Effector memory CD8-positive, alpha-beta T cell (primary cell): ENCODE measurements at regions not wholly inside any gene's neighbourhood (a gene's known extent, or its start where the extent isn't known, plus 50 kb on each side); places are given as distances from the start of the nearest gene placed in this dataset.

Experiments used
- ATAC-seq: fragments of 150-1000 bp; cut with Tn5 transposase; replicated peaks from 2 replicates; pipeline ENCODE4 v1.10.0; 2021; ENCODE audit warnings: mild to moderate bottlenecking, moderate library complexity
- DNase-seq, 3 experiments: peaks; one replicate each; pipeline ENCODE4 v3.0.0; 2021
- H3K27ac Mint-ChIP-seq, 2 donors: one replicate each; pipeline ENCODE4 v1.8.0; 2022; ENCODE audit warnings: mild to moderate bottlenecking in 2 of 2, mixed read lengths in 2 of 2, moderate library complexity in 2 of 2
- H3K27me3 Mint-ChIP-seq, 2 donors: one replicate each; pipeline ENCODE4 v1.8.0; 2022; ENCODE audit warnings: mixed read lengths in 2 of 2
- H3K36me3 Mint-ChIP-seq: one replicate; pipeline ENCODE4 v1.8.0; 2022; ENCODE audit warnings: mild to moderate bottlenecking, moderate library complexity, mixed read lengths; ENCODE audit not compliant: insufficient read depth
- H3K4me1 Mint-ChIP-seq, 2 donors: one replicate each; pipeline ENCODE4 v1.8.0; 2022; ENCODE audit warnings: low read depth in 2 of 2, mixed read lengths in 2 of 2
- H3K4me3 Mint-ChIP-seq, 2 donors: one replicate each; pipeline ENCODE4 v1.8.0; 2022; ENCODE audit warnings: mild to moderate bottlenecking in 2 of 2, mixed read lengths in 2 of 2, moderate library complexity in 2 of 2
- H3K9me3 Mint-ChIP-seq, 2 donors: one replicate each; pipeline ENCODE4 v1.8.0; 2022; ENCODE audit warnings: mixed read lengths in 2 of 2

GRCh38 chr6:139923964-139924475 lies 549.6 kb upstream of the CITED2 start:
- H3K4me3 Mint-ChIP-seq, result no peak overlapping the region
- DNase-seq (no peak), ATAC-seq (no peak)
- H3K27me3 Mint-ChIP-seq, result peaks cover 22 to 37% of the 10 kb centered on the region in 2 donors
- no peak overlapping the region for H3K27ac Mint-ChIP-seq
- H3K9me3 Mint-ChIP-seq, result no peaks in the 10 kb centered on the region
- peaks cover 1 to 10% of the 10 kb centered on the region in 2 donors for H3K4me1 Mint-ChIP-seq
- H3K36me3 Mint-ChIP-seq, result no peaks in the 10 kb centered on the region

GRCh38 chr6:139922236-139922635 lies 547.8 kb upstream of the CITED2 start:
- no peak for ATAC-seq
- no peaks in the 10 kb centered on the region for H3K36me3 Mint-ChIP-seq
- H3K4me3 Mint-ChIP-seq, result no peak overlapping the region
- H3K4me1 Mint-ChIP-seq, result peaks cover 1 to 10% of the 10 kb centered on the region in 2 donors
- no peak for DNase-seq
- H3K27me3 Mint-ChIP-seq, result peaks cover 32 to 44% of the 10 kb centered on the region in 2 donors
- H3K9me3 Mint-ChIP-seq, result no peaks in the 10 kb centered on the region
- H3K27ac Mint-ChIP-seq, result no peak overlapping the region

DNA sequence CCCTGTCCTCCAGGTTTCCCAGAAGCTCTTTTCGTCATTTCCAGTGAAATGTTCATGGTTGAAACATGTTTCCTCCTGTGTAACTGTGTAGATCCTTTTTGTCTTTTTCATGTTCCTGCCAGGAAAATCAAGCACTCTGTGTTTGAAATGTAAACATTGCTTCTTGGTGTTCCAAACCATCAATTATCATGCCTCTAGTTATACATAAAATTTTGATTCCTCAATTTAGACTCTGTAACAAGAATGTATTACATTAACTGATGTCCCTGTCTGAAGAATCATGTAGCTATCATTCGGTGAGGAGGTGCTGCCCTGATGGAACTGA lies 546.3 kb upstream of the CITED2 start:
- Mint-ChIP-seq H3K4me3 (no peak overlapping the region), H3K27me3 (peaks cover 22 to 48% of the 10 kb centered on the region in 2 donors), H3K4me1 (peaks cover 1 to 10% of the 10 kb centered on the region in 2 donors), H3K36me3 (no peaks in the 10 kb centered on the region), H3K27ac (no peak overlapping the region), H3K9me3 (no peaks in the 10 kb centered on the region)
- DNase-seq (no peak), ATAC-seq (no peak)

DNA sequence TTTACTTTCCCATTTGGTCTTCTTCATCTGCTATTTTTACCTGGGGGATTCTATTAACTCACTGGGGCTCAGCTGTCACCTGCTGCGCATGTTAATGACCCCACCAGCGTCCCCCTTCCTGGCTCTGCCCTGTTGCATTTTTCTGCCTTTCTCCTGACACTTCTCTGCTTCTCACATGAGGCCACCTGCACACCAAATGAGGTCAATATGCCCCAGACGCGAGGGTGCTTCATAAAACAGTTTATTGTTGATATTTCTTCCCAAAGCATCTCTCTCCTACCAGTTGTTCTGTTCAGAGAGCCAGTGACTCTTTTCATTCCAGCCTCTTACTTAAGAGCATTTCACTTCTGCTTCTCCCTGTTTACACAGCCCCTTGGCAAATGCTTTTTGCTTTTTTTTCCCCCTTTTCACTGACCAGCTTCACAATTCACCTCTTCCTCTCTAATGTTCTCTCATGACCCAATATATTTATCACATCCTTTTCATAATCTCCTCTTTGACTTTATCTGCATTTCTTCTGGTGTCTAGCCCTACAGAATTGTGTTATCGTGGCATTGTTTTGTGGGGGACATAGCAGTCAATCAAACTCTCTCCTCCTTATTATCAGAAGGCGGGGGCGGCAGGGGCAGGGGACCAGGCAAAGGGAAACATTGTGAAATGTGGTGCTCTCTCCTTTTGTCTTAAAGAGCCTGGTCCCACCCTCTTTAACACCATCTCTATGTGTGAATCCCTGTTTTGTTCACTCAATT lies 545.8 kb upstream of the CITED2 start:
- Mint-ChIP-seq H3K36me3 (no peaks in the 10 kb centered on the region), H3K9me3 (no peaks in the 10 kb centered on the region), H3K27ac (no peak overlapping the region), H3K4me1 (peaks cover 1 to 10% of the 10 kb centered on the region in 2 donors), H3K4me3 (no peak overlapping the region), H3K27me3 (peaks cover 18 to 48% of the 10 kb centered on the region in 2 donors)
- DNase-seq (no peak), ATAC-seq (no peak)

- Mint-ChIP-seq H3K4me3 (no peak overlapping the region), H3K4me1 (peaks cover 1 to 10% of the 10 kb centered on the region in 2 donors), H3K27ac (no peak overlapping the region), H3K9me3 (peaks cover 0 to under 1% of the 10 kb centered on the region in 2 donors), H3K27me3 (peaks cover 18 to 50% of the 10 kb centered on the region in 2 donors), H3K36me3 (no peaks in the 10 kb centered on the region)
- no peak for DNase-seq
- ATAC-seq, result no peak
These were observed 544.9 kb upstream of the CITED2 start for GRCh38 chr6:139919107-139920026.

GRCh38 chr6:139917951-139918630 lies 543.6 kb upstream of the CITED2 start:
- H3K4me1 Mint-ChIP-seq, result peaks cover 1 to 10% of the 10 kb centered on the region in 2 donors
- H3K36me3 Mint-ChIP-seq, result no peaks in the 10 kb centered on the region
- H3K27me3 Mint-ChIP-seq, result peaks cover 18 to 53% of the 10 kb centered on the region in 2 donors
- ATAC-seq (no peak), DNase-seq (no peak)
- H3K9me3 Mint-ChIP-seq, result peaks cover 0 to 2% of the 10 kb centered on the region in 2 donors
- no peak overlapping the region for H3K27ac Mint-ChIP-seq
- no peak overlapping the region for H3K4me3 Mint-ChIP-seq

DNA sequence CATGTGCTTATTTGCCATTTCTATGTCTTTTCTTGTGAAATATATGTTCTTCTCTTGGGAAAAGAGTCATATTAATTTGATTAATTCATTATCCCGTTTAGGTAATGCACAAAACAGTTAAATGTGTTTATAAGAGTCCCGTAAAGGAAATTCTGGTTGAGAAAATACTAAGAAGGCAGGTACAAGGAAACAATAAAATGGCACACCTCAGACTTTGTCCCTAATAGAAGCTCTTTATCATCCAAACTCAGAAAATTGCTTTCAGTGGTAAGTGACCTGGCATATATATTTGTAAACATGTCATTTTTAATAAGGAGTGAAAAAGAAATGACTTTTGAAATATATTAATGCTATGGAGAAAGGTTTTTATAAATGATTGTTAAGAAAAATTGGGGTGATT lies 540.5 kb upstream of the CITED2 start:
- Mint-ChIP-seq H3K27ac (no peak overlapping the region), H3K36me3 (no peaks in the 10 kb centered on the region), H3K4me3 (no peak overlapping the region), H3K27me3 (peaks cover 19 to 35% of the 10 kb centered on the region in 2 donors), H3K4me1 (peaks cover 2 to 3% of the 10 kb centered on the region in 2 donors), H3K9me3 (peaks cover 0 to 2% of the 10 kb centered on the region in 2 donors)
- no peak for ATAC-seq
- no peak for DNase-seq

GRCh38 chr6:139912735-139913400 lies 538.4 kb upstream of the CITED2 start:
- DNase-seq (no peak), ATAC-seq (no peak)
- Mint-ChIP-seq H3K36me3 (no peaks in the 10 kb centered on the region), H3K4me1 (peaks cover 0 to 2% of the 10 kb centered on the region in 2 donors), H3K4me3 (no peak overlapping the region), H3K27me3 (peaks cover 10 to 29% of the 10 kb centered on the region in 2 donors), H3K27ac (no peak overlapping the region), H3K9me3 (peaks cover 0 to 2% of the 10 kb centered on the region in 2 donors)

DNA sequence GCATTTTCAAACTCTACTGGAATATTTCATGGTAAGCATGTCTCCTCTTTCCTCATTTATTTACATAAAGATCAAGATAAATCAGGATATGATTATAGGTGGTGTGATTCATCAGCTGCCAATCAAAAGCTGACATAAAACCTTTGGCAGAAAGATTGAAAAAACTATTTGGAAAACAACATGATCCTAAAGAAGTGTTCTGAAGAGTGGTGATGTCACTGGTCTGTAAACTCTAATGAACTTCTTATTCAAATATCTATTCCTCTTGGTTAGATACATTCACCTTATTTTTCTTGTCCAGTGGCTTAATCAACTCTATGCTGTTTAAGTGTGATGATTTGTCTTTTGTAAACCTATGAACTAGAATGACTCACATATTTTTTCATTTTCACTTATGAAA lies 535.5 kb upstream of the CITED2 start:
- ATAC-seq (no peak), DNase-seq (no peak)
- Mint-ChIP-seq H3K27ac (no peak overlapping the region), H3K4me3 (no peak overlapping the region), H3K9me3 (peaks cover 0 to 2% of the 10 kb centered on the region in 2 donors), H3K4me1 (peaks cover 0 to 2% of the 10 kb centered on the region in 2 donors), H3K36me3 (no peaks in the 10 kb centered on the region), H3K27me3 (peaks cover 8 to 15% of the 10 kb centered on the region in 2 donors)

DNA sequence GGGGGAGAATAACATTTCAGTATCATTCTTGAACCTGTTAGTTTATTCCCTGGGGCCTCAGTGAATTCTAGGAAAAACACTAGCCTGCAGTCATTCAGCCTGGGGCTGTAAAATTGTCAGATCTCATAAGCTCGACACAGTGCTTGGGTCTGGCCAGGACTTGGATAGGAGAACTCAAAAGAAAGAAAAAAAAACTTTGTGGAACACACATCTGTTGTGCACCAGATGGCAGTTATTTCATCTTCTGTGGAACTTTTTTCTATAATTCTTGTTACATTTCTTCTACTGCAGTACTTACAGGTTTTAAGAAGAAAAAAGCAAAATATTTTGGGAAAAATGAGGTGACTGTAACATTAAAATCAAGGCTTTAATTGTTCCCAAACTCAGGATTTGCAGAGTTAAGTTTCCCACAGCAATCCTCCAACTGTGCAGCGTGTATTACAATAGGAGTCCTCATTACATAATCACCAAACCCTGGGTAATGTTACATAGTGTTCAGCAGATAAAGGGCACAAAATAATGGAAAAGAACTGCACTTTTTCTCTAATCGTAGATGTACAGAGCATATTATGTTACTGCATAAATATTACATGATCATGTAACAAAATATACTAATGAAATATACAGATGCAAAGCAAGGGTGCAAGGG lies 531.1 kb upstream of the CITED2 start:
- Mint-ChIP-seq H3K27ac (no peak overlapping the region), H3K4me3 (no peak overlapping the region), H3K27me3 (peaks cover 0 to 21% of the 10 kb centered on the region in 2 donors), H3K36me3 (no peaks in the 10 kb centered on the region), H3K9me3 (no peaks in the 10 kb centered on the region), H3K4me1 (no peaks in the 10 kb centered on the region)
- ATAC-seq, result no peak
- no peak for DNase-seq

- peaks cover 4 to 21% of the 10 kb centered on the region in 2 donors for H3K27me3 Mint-ChIP-seq
- H3K9me3 Mint-ChIP-seq, result no peaks in the 10 kb centered on the region
- no peaks in the 10 kb centered on the region for H3K4me1 Mint-ChIP-seq
- DNase-seq, result no peak
- no peaks in the 10 kb centered on the region for H3K36me3 Mint-ChIP-seq
- no peak for ATAC-seq
- no peak overlapping the region for H3K27ac Mint-ChIP-seq
- no peak overlapping the region for H3K4me3 Mint-ChIP-seq
These were observed 530.1 kb upstream of the CITED2 start for GRCh38 chr6:139904568-139904967.

DNA sequence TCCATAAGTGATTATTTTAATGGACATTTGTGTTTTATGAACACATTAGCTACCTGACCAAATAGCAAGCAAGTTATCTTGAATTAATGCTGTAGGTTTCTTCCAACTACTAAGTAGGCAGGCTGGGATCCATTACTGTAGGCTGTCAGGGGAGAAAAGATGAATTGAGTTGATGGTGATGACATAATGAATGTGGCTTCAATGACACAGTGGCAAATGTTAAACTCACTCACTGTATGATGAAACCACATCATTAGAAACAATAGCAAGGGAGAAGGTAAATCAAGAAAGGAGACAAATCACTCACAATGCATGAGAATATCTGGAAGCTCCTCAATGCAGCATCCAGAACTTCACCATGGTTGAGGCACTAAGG lies 529.7 kb upstream of the CITED2 start:
- ATAC-seq (no peak), DNase-seq (no peak)
- Mint-ChIP-seq H3K36me3 (no peaks in the 10 kb centered on the region), H3K27me3 (peaks cover 8 to 21% of the 10 kb centered on the region in 2 donors), H3K4me3 (no peak overlapping the region), H3K4me1 (no peaks in the 10 kb centered on the region), H3K9me3 (no peaks in the 10 kb centered on the region), H3K27ac (no peak overlapping the region)
